Liver (tissue), 8 donors: ENCODE measurements at regions not wholly inside any gene's neighbourhood (a gene's known extent, or its start where the extent isn't known, plus 50 kb on each side); places are given as distances from the start of the nearest gene placed in this dataset.

Experiments
- DNase-seq: peaks from one replicate; pipeline ENCODE4 v3.0.0-alpha.2; 2017; ENCODE audit warnings: low spot score
- H3K27ac ChIP-seq, 2 donors: one replicate each; pipeline ENCODE4 v1.7.0; 2013; ENCODE audit warnings: inconsistent platforms in 2 of 2, low read length in 2 of 2, control low read depth in 1 of 2, low read depth in 1 of 2, mild to moderate bottlenecking in 1 of 2
- H3K27me3 ChIP-seq, 4 donors: one replicate each; pipeline versions ENCODE4 v1.6.1 to v1.7.0; 2013; ENCODE audit warnings: low read length in 3 of 4, inconsistent platforms in 1 of 4, mild to moderate bottlenecking in 1 of 4, moderate library complexity in 1 of 4; ENCODE audit not compliant: control insufficient read depth in 4 of 4, insufficient read depth in 4 of 4
- H3K36me3 ChIP-seq, 4 donors: one replicate each; pipeline versions ENCODE4 v1.6.1 to v1.7.0; 2013; ENCODE audit warnings: low read length in 3 of 4, mild to moderate bottlenecking in 3 of 4, low read depth in 1 of 4, moderate library complexity in 1 of 4; ENCODE audit not compliant: control insufficient read depth in 4 of 4, insufficient read depth in 3 of 4
- H3K4me1 ChIP-seq, 4 donors: one replicate each; pipeline versions ENCODE4 v1.6.1 to v1.7.0; 2013; ENCODE audit warnings: low read length in 3 of 4, mild to moderate bottlenecking in 3 of 4, moderate library complexity in 1 of 4; ENCODE audit not compliant: control insufficient read depth in 4 of 4, insufficient read depth in 4 of 4
- H3K4me3 ChIP-seq, 3 donors: one replicate each; pipeline versions ENCODE4 v1.6.1 to v1.7.0; 2013; ENCODE audit warnings: low read length in 3 of 3, control low read depth in 1 of 3, low read depth in 1 of 3, mild to moderate bottlenecking in 1 of 3
- H3K9ac ChIP-seq, 2 donors: one replicate each; pipeline ENCODE4 v1.7.0; 2013; ENCODE audit warnings: low read length in 2 of 2, mild to moderate bottlenecking in 2 of 2, moderate library complexity in 2 of 2, control low read depth in 1 of 2, low read depth in 1 of 2
- H3K9me3 ChIP-seq, 4 donors: one replicate each; pipeline versions ENCODE4 v1.6.1 to v1.7.0; 2013; ENCODE audit warnings: low read length in 3 of 4; ENCODE audit not compliant: control insufficient read depth in 4 of 4
- ATF3 ChIP-seq: IDR thresholded peaks from 2 replicates; pipeline ENCODE4 v1.6.1; 2016; ENCODE audit warnings: antibody characterized with exemption
- CTCF ChIP-seq: fragments of 150-350 bp; IDR thresholded peaks from 2 replicates; pipeline ENCODE4 v1.5.1; 2017; ENCODE audit warnings: improper control_type of control experiment, low read depth, low read length; ENCODE audit not compliant: missing input control
- EGR1 ChIP-seq, 2 donors: IDR thresholded peaks; 2 replicates each; pipeline ENCODE4 v1.6.1; 2016 to 2018; ENCODE audit warnings: antibody characterized with exemption in 2 of 2, low read depth in 2 of 2
- FOXA1 ChIP-seq: IDR thresholded peaks from 2 replicates; pipeline ENCODE4 v1.6.1; 2016; ENCODE audit warnings: antibody characterized with exemption
- FOXA2 ChIP-seq: IDR thresholded peaks from 2 replicates; pipeline ENCODE4 v1.6.1; 2016; ENCODE audit warnings: antibody characterized with exemption
- HNF4A ChIP-seq, 2 donors: conservative IDR thresholded peaks; 2 replicates each; pipeline ENCODE4 v1.6.1; 2016; ENCODE audit warnings: antibody characterized with exemption in 2 of 2, mild to moderate bottlenecking in 2 of 2
- HNF4G ChIP-seq: IDR thresholded peaks from 2 replicates; pipeline ENCODE4 v1.6.1; 2016; ENCODE audit warnings: antibody characterized with exemption
- JUND ChIP-seq, 2 donors: IDR thresholded peaks; 2 replicates each; pipeline ENCODE4 v1.6.1; 2016; ENCODE audit warnings: antibody characterized with exemption in 2 of 2
- MAX ChIP-seq: IDR thresholded peaks from 2 replicates; pipeline ENCODE4 v1.6.1; 2016; ENCODE audit warnings: antibody characterized with exemption
- NR2F2 ChIP-seq: IDR thresholded peaks from 2 replicates; pipeline ENCODE4 v1.6.1; 2016; ENCODE audit warnings: antibody characterized with exemption
- RAD21 ChIP-seq, 2 donors: IDR thresholded peaks; 2 replicates each; pipeline ENCODE4 v1.6.1; 2016; ENCODE audit warnings: antibody characterized with exemption in 2 of 2, mild to moderate bottlenecking in 2 of 2
- REST ChIP-seq: IDR thresholded peaks from 2 replicates; pipeline ENCODE4 v1.6.1; 2016; ENCODE audit warnings: antibody characterized with exemption, mild to moderate bottlenecking
- TAF1 ChIP-seq: conservative IDR thresholded peaks from 2 replicates; pipeline ENCODE4 v1.6.1; 2016; ENCODE audit warnings: antibody characterized with exemption, mild to moderate bottlenecking
- YY1 ChIP-seq: IDR thresholded peaks from 2 replicates; pipeline ENCODE4 v1.6.1; 2016; ENCODE audit warnings: antibody characterized with exemption, mild to moderate bottlenecking
- ZBTB33 ChIP-seq: IDR thresholded peaks from 2 replicates; pipeline ENCODE4 v1.6.1; 2016; ENCODE audit warnings: antibody characterized with exemption
- WGBS: extraction: QIAGEN DNeasy Blood & Tissue Kit; methylation state at CpG from one replicate; pipeline ENCODE4 v1.1.7; 2013; 5-methylcytosine and 5-hydroxymethylcytosine counted together
- donor health status: healthy.
- donor health status: healthy.
- donor health status: healthy.
- donor health status: healthy.
- donor health status: healthy.

- Histone ChIP-seq H3K27ac (no peak overlapping the region), H3K4me3 (no peak overlapping the region), H3K27me3 (no peaks in the 10 kb centered on the region), H3K9me3 (no peaks in the 10 kb centered on the region), H3K4me1 (peaks cover 3 to 16% (median 7%) of the 10 kb centered on the region in 4 donors), H3K36me3 (no peaks in the 10 kb centered on the region), H3K9ac (no peak overlapping the region)
- no peak for DNase-seq
- 80% methylated on average over 7 of the region's 7 CpGs for WGBS
- TF ChIP-seq TAF1 (no peak), RAD21 (IDR thresholded peaks at IDR 0.05) (no peak), HNF4A (conservative IDR thresholded peaks at IDR 0.05) (no peak), FOXA2 (no peak), EGR1 (IDR thresholded peaks at IDR 0.05; ENCODE audit: low read depth in 2 of 2) (no peak), ZBTB33 (no peak)
Observed at GRCh38 chr2:58906081-58906645, 665.0 kb upstream of the FANCL start.

- 92% methylated on average over 1 of the region's 1 CpG for WGBS
- Histone ChIP-seq H3K9ac (no peak overlapping the region), H3K9me3 (no peaks in the 10 kb centered on the region), H3K27me3 (no peaks in the 10 kb centered on the region), H3K27ac (no peak overlapping the region), H3K4me1 (peaks cover 1 to 10% (median 6%) of the 10 kb centered on the region in 4 donors), H3K36me3 (no peaks in the 10 kb centered on the region), H3K4me3 (no peak overlapping the region)
- no peak for TF ChIP-seq HNF4A (conservative IDR thresholded peaks at IDR 0.05)
- no peak for TF ChIP-seq CTCF
- TF ChIP-seq ZBTB33: no peak
- TF ChIP-seq FOXA1: no peak
- TF ChIP-seq EGR1 (IDR thresholded peaks at IDR 0.05; ENCODE audit: low read depth in 2 of 2): no peak
- no peak for TF ChIP-seq RAD21 (IDR thresholded peaks at IDR 0.05)
- no peak for TF ChIP-seq NR2F2
- no peak for DNase-seq
Observed at GRCh38 chr2:58904095-58904494, 663.0 kb upstream of the FANCL start.

GRCh38 chr2:58903427-58903826 is 662.3 kb upstream of the FANCL start:
- H3K9me3 ChIP-seq: no peaks in the 10 kb centered on the region
- TF ChIP-seq FOXA2: no peak
- no peak for TF ChIP-seq FOXA1
- TF ChIP-seq CTCF: no peak
- TF ChIP-seq JUND (IDR thresholded peaks at IDR 0.05): no peak
- no peak for TF ChIP-seq MAX
- no peak for TF ChIP-seq HNF4G
- no peak for TF ChIP-seq ATF3
- TF ChIP-seq YY1: no peak
- TF ChIP-seq REST: no peak
- no peak for TF ChIP-seq EGR1 (IDR thresholded peaks at IDR 0.05; ENCODE audit: low read depth in 2 of 2)

More at GRCh38 chr2:58903427-58903826, 662.3 kb upstream of the FANCL start:
- Histone ChIP-seq H3K27me3 (no peaks in the 10 kb centered on the region), H3K4me3 (no peak overlapping the region), H3K4me1 (peaks cover 0 to 5% (median 3%) of the 10 kb centered on the region in 4 donors), H3K27ac (no peak overlapping the region), H3K9ac (no peak overlapping the region), H3K36me3 (no peaks in the 10 kb centered on the region)
- WGBS: 93% methylated on average over 2 of the region's 2 CpGs
- no peak for DNase-seq
